Stimulated activated CD8-positive, alpha-beta memory T cell treated with anti-CD3 and anti-CD28 coated beads, Interleukin-2, amount 100 ng/mL, for 1 hour (primary cell): ENCODE measurements at regions not wholly inside any gene's neighbourhood (a gene's known extent, or its start where the extent isn't known, plus 50 kb on each side); places are given as distances from the start of the nearest gene placed in this dataset.

ENCODE experiments used
- DNase-seq, 2 donors: peaks; one replicate each; pipeline ENCODE4 v3.0.0-alpha.2; 2020; ENCODE audit warnings: low read depth in 2 of 2

- DNase-seq = no peak
Measured at GRCh38 chr12:125564753-125565152, 499.5 kb downstream of the AACS start.

DNA sequence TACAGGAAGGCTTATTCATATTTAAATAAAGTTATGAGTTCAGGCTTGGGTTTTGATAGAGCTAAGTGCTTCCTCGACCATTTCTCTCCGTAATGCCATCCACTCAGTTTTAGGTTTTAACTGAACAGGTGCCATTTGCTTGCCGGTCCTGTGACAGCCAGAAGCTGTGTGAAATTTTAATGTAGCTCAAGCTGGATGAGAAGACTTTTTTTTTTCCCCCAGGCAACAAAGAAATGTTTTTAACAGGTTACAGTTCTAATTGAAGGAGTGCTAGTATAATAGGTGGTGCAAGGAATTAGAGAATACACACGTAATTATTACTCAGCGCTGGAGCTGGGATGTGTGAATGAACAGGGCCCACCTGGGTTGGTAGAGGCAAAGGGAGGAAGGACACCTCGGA lies 502.3 kb downstream of the AACS start:
- DNase-seq = no peak

DNA sequence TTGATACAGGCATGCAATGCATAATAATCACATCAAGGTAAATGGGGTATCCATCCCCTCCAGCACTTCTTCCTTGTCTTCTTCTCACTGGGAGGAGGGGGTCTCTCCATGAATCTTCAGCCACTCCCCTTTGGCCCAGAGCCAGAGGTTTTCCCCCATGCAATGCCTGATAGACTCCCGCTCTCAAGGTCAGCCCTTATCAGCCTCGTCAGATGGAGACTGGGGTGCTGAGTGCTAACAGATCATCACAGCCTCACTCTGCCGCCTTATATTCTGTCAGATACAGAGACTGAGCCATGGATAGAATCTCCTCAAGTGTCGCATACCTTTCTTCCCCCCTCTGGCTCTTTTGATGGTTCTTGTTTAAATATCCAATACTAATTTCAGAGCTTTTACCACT lies 503.1 kb downstream of the AACS start:
- DNase-seq = no peak

GRCh38 chr12:125573271-125573670 lies 508.0 kb downstream of the AACS start:
- no peak for DNase-seq

- no peak for DNase-seq
Measured at GRCh38 chr12:125577334-125577733, 512.1 kb downstream of the AACS start.

GRCh38 chr12:125579916-125580315 lies 514.7 kb downstream of the AACS start:
- DNase-seq = no peak

- DNase-seq = no peak
Measured at GRCh38 chr12:125583071-125583470, 517.8 kb downstream of the AACS start.

DNA sequence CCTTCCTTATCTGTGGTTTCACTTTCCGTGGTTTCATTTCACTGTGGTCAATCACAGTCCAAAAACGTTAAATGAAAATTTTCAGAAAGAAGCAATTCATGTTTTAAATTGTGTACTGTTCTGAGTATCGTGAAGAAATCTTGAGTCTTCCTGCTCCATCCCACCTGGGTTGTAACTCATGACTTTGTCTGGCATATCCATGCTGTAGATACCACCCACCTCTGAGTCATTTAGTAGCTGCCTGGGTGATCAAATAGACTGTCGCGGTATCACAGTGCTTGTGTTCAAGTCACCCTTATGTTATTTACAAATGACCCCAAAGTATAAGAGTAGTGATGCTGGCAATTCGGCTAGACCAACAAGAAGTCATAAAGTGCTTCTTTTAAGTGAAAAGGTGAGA lies 521.2 kb downstream of the AACS start:
- DNase-seq = no peak

DNA sequence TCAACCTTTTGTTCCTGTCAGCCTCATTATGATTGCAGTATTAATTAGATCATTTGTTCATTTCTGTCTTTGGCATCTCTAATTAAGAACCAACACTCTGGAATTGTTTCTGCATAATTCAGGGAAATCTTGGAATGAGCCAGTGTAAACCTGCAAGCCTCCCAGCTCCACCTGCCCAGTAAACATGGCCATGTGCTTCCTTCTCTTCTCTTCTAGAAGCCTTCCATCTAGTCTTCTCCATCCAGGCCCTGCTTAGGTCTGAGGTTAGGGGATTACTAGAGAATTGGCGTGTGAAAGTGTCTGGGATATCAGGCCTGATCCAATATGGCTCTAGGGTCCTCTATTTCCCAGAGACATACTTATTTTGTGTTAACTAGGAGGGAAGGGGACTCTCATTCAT lies 528.0 kb downstream of the AACS start:
- no peak for DNase-seq

GRCh38 chr12:125604976-125605375 lies 539.7 kb downstream of the AACS start:
- DNase-seq = no peak

- DNase-seq = no peak
Measured at GRCh38 chr12:125606312-125606711, 541.1 kb downstream of the AACS start.

- DNase-seq = no peak
Measured at GRCh38 chr12:125610292-125610691, 545.1 kb downstream of the AACS start.

DNA sequence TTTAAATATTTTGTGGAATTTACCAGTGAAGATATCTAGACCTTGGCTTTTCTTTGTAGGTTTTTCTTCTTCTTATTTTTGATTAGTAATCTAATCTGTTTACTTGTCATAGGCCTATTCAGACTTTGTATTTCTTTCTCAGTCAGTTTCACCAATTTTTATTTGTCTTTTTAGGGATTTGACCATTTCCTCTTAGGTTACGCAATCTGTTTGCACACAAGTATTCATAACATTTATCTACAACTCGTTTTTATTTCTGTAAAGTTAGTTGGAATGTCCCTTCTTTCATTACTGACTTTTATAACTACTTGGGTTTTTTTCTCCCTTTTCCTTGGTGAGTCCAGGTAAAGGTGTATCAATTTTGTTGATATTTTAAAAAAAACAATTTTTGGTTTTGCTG lies 545.7 kb downstream of the AACS start:
- no peak for DNase-seq

DNA sequence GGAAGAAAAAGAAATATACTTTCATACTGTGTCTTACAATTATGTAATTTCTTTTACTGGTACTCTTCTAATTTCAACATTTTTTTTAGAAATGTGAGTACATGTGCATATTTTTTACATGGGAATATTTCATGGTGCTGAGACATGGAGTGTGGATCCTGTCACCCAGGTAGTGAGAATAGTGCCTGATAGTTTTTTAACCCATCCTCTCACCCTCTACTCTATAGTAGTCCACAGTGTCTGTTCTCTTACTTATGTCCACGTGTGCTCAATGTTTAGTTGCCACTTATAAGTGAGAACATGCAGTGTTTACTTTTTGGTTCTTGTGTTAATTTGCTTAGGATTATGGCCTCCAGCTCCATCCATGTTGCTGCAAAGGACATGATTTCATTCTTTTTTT lies 548.8 kb downstream of the AACS start:
- DNase-seq = no peak

- no peak for DNase-seq
Measured at GRCh38 chr12:125619723-125620122, 554.5 kb downstream of the AACS start.

GRCh38 chr12:125633686-125634085 lies 568.5 kb downstream of the AACS start:
- no peak for DNase-seq

DNA sequence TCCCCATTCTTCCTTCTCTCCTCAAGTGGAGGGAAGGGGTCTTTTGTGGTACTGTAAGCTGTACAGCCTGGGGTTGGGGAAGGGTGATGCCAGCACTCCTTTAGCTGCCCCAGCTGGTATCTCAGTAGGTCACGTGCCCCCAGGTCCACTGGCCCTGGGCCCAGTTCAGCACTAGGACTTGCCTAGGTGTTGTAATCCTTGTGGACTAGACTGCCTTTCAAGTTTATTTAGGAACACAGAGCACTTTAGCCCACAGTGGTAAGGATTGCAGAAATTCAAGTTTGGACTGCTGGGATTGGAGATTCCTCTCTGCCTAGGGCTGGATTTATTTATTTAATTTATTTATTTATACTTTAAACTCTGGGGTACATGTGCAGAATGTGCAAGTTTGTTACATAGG lies 569.6 kb downstream of the AACS start:
- no peak for DNase-seq

- no peak for DNase-seq
Measured at GRCh38 chr12:125639826-125640225, 574.6 kb downstream of the AACS start.

DNA sequence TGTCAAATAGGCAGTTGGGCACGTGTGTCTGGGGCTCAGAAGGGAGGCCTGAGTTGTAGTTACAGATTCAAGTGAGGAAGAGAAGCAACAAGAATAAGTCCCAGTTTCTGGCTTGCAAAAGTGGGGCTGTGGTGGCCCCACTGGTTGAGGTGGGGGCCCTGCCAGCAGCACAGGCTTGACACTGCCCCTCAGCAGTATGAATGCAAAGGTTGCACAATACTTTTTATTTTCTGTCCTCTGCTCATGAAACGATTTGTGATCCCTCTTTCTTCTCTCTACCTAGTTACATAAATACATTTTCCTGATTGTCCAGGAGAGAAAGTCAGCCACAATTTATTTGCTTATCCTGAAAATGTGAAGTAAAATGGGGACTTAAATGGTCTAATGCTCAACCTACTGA lies 577.8 kb downstream of the AACS start:
- DNase-seq = no peak

DNA sequence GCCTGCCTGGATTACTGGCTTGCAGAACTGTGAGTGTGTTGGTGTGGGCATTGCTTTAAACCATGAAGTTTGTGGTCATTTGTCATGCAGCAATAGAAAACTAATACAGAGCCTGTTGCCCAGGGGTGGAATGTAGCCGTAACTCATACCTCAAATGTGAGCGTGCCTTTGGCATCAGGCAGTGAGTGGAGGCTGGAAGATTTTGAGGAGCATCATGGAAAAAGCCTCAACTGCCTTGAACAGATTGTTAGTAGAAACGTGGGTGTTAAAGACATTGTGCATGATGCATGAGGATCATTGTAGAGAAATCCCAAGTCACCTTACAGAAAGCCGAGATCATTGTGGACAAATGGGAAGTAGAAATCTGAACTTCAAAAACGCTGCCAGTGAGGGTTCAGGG lies 580.5 kb downstream of the AACS start:
- DNase-seq = no peak

GRCh38 chr12:125650587-125650986 lies 585.4 kb downstream of the AACS start:
- no peak for DNase-seq

- DNase-seq = no peak
Measured at GRCh38 chr12:125651625-125652024, 586.4 kb downstream of the AACS start.

DNA sequence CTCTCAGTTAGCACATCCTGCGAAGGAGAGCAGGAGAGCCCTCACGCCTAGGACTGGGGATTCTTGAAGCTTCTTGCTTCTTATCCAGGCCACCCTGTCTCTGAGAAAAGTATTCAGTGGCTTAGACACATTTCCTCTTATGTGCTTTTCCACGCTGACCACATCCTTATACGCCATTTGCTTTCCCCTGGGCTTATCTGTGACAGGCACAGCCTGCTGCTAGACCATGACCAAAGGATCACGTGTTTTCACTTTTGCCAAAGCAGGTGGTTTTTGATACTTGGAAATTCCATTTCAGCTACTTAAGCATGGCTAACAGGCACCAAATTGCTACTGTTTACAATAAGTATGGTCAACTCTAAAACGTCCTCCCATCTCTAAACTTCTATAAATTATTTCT lies 587.4 kb downstream of the AACS start:
- DNase-seq = no peak

DNA sequence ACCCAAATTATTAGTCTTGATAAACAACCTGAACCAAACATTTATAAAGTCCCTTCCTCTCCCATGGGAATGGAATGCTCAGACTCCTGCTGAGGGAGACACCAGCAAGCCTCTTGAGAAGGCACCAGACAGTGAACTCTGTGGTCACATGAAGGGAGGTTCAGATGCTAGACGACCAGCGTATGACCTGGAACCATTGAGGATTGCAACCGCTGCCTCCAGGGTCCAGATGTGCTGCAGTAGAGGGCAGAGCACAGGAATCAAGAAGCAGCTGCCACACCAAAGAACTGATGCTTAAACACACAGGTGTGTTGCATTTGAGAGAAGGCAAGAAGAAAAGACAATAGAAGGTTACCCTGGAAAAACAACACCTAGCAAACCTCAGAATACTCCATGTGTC lies 592.4 kb downstream of the AACS start:
- no peak for DNase-seq
